Astrocyte (in vitro differentiated cells and primary cell): ENCODE measurements at regions not wholly inside any gene's neighbourhood (a gene's known extent, or its start where the extent isn't known, plus 50 kb on each side); places are given as distances from the start of the nearest gene placed in this dataset.
"Not testable (repeated sequence)": the region's sequence is repeated elsewhere in the genome, so short reads cannot be mapped to it uniquely, and the experiment has no call there.

Source experiments
- CTCF ChIP-seq: IDR thresholded peaks from 2 replicates; pipeline ENCODE4 v1.5.1; 2011; ENCODE audit warnings: low read depth, mild to moderate bottlenecking, inconsistent platforms, low read length, moderate library complexity; ENCODE audit not compliant: insufficient read depth
- EZH2 ChIP-seq: IDR thresholded peaks from 2 replicates; pipeline ENCODE4 v1.6.1; 2012; ENCODE audit warnings: mild to moderate bottlenecking, low read length, inconsistent platforms; ENCODE audit not compliant: insufficient read depth

GRCh38 chr3:124366655-124367054, 363.6 kb upstream of the UMPS start:
- not testable (repeated sequence) for TF ChIP-seq CTCF, EZH2
